ENCODE measurements at regions not wholly inside any gene's neighbourhood (a gene's known extent, or its start where the extent isn't known, plus 50 kb on each side); places are given as distances from the start of the nearest gene placed in this dataset.
"Not testable (repeated sequence)": the region's sequence is repeated elsewhere in the genome, so short reads cannot be mapped to it uniquely, and the experiment has no call there.

DNA sequence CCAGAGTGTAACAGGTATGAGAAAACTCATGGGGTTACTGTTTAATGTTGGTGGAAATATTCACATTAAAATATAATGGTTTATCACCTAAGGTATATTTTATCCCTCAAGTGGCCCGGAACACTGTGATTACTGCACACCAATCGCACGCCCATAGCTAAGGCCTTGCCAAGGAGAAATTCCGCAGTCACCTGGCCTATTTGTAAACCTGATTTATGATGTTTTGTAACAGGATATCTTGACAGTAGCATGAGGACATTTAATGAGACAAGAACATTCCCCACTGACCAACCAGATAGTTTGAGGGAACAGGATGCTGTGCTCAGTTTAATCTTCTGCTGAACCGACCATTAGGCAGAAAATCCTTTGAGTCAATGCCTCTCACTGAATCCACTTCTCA is 61.7 kb upstream of the ROPN1B start:
- TF ChIP-seq CTCF (conservative IDR thresholded peaks at IDR 0.05 in 1 of 2, IDR thresholded peaks at IDR 0.05 in 1 of 2; ENCODE audit: extremely low read depth in 1 of 2, insufficient read depth in 1 of 2, low read depth in 1 of 2, low read length in 2 of 2); EZH2 (IDR thresholded peaks at IDR 0.05; ENCODE audit: borderline replicate concordance, low read length): not testable (repeated sequence)
